ENCODE measurements at regions not wholly inside any gene's neighbourhood (a gene's known extent, or its start where the extent isn't known, plus 50 kb on each side); places are given as distances from the start of the nearest gene placed in this dataset.

DNA sequence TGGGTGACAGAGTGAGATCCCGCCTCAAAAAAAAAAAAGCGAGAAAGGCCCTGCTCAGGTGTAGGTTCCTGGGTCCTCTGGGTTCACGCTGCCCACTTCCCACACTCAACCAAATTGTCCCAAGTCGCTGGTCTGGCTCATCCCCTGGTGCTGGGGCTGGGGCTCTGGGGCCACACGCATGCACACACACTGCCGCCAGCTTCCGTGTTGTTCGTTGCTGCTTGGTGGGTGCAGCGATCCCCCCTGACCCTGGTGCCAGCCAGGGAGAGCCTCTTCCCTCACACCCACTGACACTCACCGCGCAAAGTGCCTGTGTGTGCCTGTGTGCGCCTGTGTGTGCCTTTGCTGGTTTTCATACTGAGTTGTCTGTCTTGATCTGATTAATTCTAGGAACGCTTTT, 124.1 kb upstream of the NKX1-1 start:
- Mint-ChIP-seq H3K4me3 (no peak overlapping the region), H3K36me3 (peaks cover under 1% of the 10 kb centered on the region), H3K27ac (no peak overlapping the region), H3K9me3 (peaks cover 0 to 4% (median 0%) of the 10 kb centered on the region in 3 donors), H3K4me1 (no peaks in the 10 kb centered on the region), H3K27me3 (peaks cover 29 to 41% of the 10 kb centered on the region in 2 donors)
- POLR2A ChIA-PET: no interaction called here
- H3K9me3 ChIP-seq: no peaks in the 10 kb centered on the region
- H3K36me3 ChIP-seq (ENCODE audit: control insufficient read depth in 2 of 2, extremely low read depth in 1 of 2, insufficient read depth in 1 of 2, low read length in 1 of 2): no peaks in the 10 kb centered on the region
- no peaks in the 10 kb centered on the region for H3K4me1 ChIP-seq (ENCODE audit: control insufficient read depth in 1 of 2, extremely low read depth in 1 of 2, insufficient read depth in 2 of 2, low read length in 2 of 2)
- WGBS (ENCODE audit: insufficient coverage): 86% methylated on average over 8 of the region's 13 CpGs
- CTCF ChIA-PET: no interaction called here
- H3K27ac ChIP-seq (ENCODE audit: low read length): no peak overlapping the region
- ATAC-seq (replicated peaks in 1 of 4) (no peak), DNase-seq (no peak)
- H3K27me3 ChIP-seq (replicated peaks in 1 of 2; ENCODE audit: control insufficient read depth in 2 of 2, extremely low read depth in 1 of 2, insufficient read depth in 2 of 2, low read length in 1 of 2): peaks cover 0 to 57% of the 10 kb centered on the region in 2 experiments
- no peak overlapping the region for H3K4me3 ChIP-seq (ENCODE audit: control insufficient read depth in 1 of 2, extremely low read depth in 1 of 2, low read length in 1 of 2)

DNA sequence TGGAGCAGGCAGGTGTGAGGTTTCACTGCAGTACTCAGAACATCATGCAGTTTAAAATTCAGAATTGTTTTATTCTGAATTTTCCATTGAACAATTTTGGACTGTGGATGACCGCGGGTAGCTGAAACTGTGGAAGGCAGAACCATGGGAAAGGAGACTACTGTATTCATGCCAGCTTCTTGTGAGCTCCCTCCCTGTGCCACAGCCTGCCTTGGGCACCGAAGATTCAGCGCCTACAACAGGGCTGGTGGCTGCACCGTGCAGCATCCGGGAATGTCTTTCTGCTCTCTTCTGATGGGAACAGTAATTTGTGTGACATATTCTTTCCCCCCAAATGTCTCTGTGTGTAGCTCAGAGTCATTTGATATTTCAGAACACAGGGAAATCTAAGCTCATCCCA, 118.5 kb upstream of the NKX1-1 start:
- 95% methylated on average over 3 of the region's 6 CpGs for WGBS (ENCODE audit: insufficient coverage)

DNA sequence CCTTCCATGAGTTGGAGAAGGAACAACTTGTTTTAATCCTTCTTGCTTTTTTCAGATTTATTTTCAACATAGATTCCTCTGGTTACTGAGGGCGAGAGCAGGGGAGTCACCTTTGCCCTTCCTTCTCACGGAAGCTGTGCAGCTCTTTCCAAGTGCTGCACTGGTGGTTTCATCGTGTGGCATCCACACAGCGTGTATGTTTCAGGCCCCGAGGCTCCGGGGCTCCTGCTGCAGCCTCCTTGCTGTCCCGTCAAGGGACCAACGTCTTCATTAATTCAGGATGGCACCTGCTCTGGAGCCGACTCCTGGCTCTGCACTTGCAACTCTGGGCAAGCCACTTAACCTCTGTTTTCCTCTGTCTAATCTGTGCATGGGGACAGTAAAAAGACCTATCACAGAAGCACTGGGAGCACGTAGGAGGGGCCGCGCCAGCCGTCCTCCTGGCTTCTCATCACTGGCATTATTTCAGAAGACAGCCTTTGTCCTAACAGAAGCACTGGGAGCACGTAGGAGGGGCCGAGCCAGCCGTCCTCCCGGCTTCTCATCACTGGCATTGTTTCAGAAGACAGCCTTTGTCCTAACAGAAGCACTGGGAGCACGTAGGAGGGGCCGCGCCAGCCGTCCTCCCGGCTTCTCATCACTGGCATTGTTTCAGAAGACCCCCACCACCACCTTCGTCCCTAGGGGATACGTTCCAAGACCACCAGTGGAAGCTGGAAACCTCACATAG, 117.8 kb upstream of the NKX1-1 start:
- Histone ChIP-seq H3K9me3 (no peaks in the 10 kb centered on the region), H3K27me3 (replicated peaks in 1 of 2; ENCODE audit: control insufficient read depth in 2 of 2, extremely low read depth in 1 of 2, insufficient read depth in 2 of 2, low read length in 1 of 2) (peaks cover 0 to 52% of the 10 kb centered on the region in 2 experiments), H3K4me3 (ENCODE audit: control insufficient read depth in 1 of 2, extremely low read depth in 1 of 2, low read length in 1 of 2) (no peak overlapping the region), H3K27ac (ENCODE audit: low read length) (no peak overlapping the region), H3K36me3 (ENCODE audit: control insufficient read depth in 2 of 2, extremely low read depth in 1 of 2, insufficient read depth in 1 of 2, low read length in 1 of 2) (no peaks in the 10 kb centered on the region), H3K4me1 (ENCODE audit: control insufficient read depth in 1 of 2, extremely low read depth in 1 of 2, insufficient read depth in 2 of 2, low read length in 2 of 2) (peaks cover 0 to 8% of the 10 kb centered on the region in 2 experiments)
- ChIA-PET CTCF (no interaction called here), POLR2A (no interaction called here)
- peaks cover 20 to 48% of the 10 kb centered on the region in 2 donors for H3K27me3 Mint-ChIP-seq
- WGBS (ENCODE audit: insufficient coverage): 84% methylated on average over 21 of the region's 24 CpGs
- peaks cover 3% of the 10 kb centered on the region for H3K36me3 Mint-ChIP-seq
- H3K4me1 Mint-ChIP-seq: peaks cover 0 to 5% (median 4%) of the 10 kb centered on the region in 3 donors
- H3K9me3 Mint-ChIP-seq: peaks cover 0 to 8% (median 0%) of the 10 kb centered on the region in 3 donors
- no peak overlapping the region for H3K27ac Mint-ChIP-seq
- H3K4me3 Mint-ChIP-seq: no peak overlapping the region
- ATAC-seq (replicated peaks in 1 of 4): no peak
- no peak for DNase-seq

More for the DNA sequence above, 118.5 kb upstream of the NKX1-1 start:
- Mint-ChIP-seq H3K27ac (no peak overlapping the region), H3K4me1 (peaks cover 0 to 4% (median 4%) of the 10 kb centered on the region in 3 donors), H3K4me3 (no peak overlapping the region), H3K27me3 (peaks cover 23 to 53% of the 10 kb centered on the region in 2 donors), H3K9me3 (peaks cover 0 to 8% (median 0%) of the 10 kb centered on the region in 3 donors), H3K36me3 (peaks cover 3% of the 10 kb centered on the region)
- POLR2A ChIA-PET: no interaction called here
- Histone ChIP-seq H3K36me3 (ENCODE audit: control insufficient read depth in 2 of 2, extremely low read depth in 1 of 2, insufficient read depth in 1 of 2, low read length in 1 of 2) (no peaks in the 10 kb centered on the region), H3K27me3 (replicated peaks in 1 of 2; ENCODE audit: control insufficient read depth in 2 of 2, extremely low read depth in 1 of 2, insufficient read depth in 2 of 2, low read length in 1 of 2) (peaks cover 0 to 51% of the 10 kb centered on the region in 2 experiments), H3K4me3 (ENCODE audit: control insufficient read depth in 1 of 2, extremely low read depth in 1 of 2, low read length in 1 of 2) (no peak overlapping the region), H3K4me1 (ENCODE audit: control insufficient read depth in 1 of 2, extremely low read depth in 1 of 2, insufficient read depth in 2 of 2, low read length in 2 of 2) (peaks cover 0 to 8% of the 10 kb centered on the region in 2 experiments), H3K9me3 (no peaks in the 10 kb centered on the region), H3K27ac (ENCODE audit: low read length) (no peak overlapping the region)
- no peak for ATAC-seq (replicated peaks in 1 of 4)
- CTCF ChIA-PET: no interaction called here
- DNase-seq: no peak

DNA sequence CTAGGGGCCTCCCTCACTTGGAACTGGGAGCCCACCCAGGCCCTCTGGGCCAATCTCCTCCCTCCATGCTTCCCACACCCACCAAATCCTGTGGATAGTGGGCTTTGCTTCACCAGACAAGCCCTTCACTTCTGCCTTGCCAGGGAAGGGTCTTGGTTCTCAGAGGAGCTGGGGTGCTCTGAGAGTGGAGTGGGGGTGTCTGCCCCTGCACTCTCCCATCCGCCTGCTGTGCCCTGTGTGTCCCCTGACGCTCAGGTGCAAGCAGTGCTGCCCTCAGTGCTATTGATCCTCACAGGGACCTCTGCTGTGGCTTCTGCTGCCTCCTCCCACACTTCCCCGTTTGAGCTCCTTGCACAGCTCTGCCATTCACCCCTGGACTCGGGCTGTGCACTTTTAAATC, 117.3 kb upstream of the NKX1-1 start:
- Mint-ChIP-seq H3K27me3 (peaks cover 15 to 43% of the 10 kb centered on the region in 2 donors), H3K36me3 (peaks cover 3% of the 10 kb centered on the region), H3K9me3 (peaks cover 0 to 8% (median 0%) of the 10 kb centered on the region in 3 donors), H3K4me1 (peaks cover 0 to 5% (median 4%) of the 10 kb centered on the region in 3 donors), H3K27ac (no peak overlapping the region), H3K4me3 (no peak overlapping the region)
- WGBS (ENCODE audit: insufficient coverage): 94% methylated on average over 2 of the region's 4 CpGs
- Histone ChIP-seq H3K27me3 (replicated peaks in 1 of 2; ENCODE audit: control insufficient read depth in 2 of 2, extremely low read depth in 1 of 2, insufficient read depth in 2 of 2, low read length in 1 of 2) (peaks cover 0 to 55% of the 10 kb centered on the region in 2 experiments), H3K9me3 (no peaks in the 10 kb centered on the region), H3K4me1 (ENCODE audit: control insufficient read depth in 1 of 2, extremely low read depth in 1 of 2, insufficient read depth in 2 of 2, low read length in 2 of 2) (peaks cover 0 to 8% of the 10 kb centered on the region in 2 experiments), H3K36me3 (ENCODE audit: control insufficient read depth in 2 of 2, extremely low read depth in 1 of 2, insufficient read depth in 1 of 2, low read length in 1 of 2) (no peaks in the 10 kb centered on the region), H3K27ac (ENCODE audit: low read length) (no peak overlapping the region), H3K4me3 (ENCODE audit: control insufficient read depth in 1 of 2, extremely low read depth in 1 of 2, low read length in 1 of 2) (no peak overlapping the region)
- ChIA-PET CTCF (no interaction called here), POLR2A (no interaction called here)
- ATAC-seq (replicated peaks in 1 of 4): no peak
- DNase-seq: no peak

DNA sequence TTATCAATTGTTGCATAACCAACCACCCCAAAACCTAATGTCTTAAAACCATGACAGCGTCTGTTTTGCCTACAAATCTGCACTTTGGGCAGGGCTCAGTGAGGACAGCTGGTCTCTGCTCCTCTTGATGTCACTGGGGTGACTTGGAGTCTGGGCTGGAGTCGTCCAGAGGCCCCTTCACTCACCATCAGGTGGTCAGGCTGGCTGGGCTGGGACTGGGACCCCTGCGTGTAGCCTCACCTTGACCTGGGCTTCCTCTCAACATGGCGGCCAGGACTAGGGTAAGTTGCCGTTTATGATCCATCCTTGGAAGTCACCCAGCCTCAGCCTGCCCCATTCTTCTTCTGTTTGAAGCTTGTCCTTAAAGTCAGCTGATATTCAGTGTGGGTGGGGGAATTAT, 116.8 kb upstream of the NKX1-1 start:
- Histone ChIP-seq H3K4me1 (ENCODE audit: control insufficient read depth in 1 of 2, extremely low read depth in 1 of 2, insufficient read depth in 2 of 2, low read length in 2 of 2) (peaks cover 0 to 8% of the 10 kb centered on the region in 2 experiments), H3K4me3 (ENCODE audit: control insufficient read depth in 1 of 2, extremely low read depth in 1 of 2, low read length in 1 of 2) (no peak overlapping the region), H3K9me3 (no peaks in the 10 kb centered on the region), H3K36me3 (ENCODE audit: control insufficient read depth in 2 of 2, extremely low read depth in 1 of 2, insufficient read depth in 1 of 2, low read length in 1 of 2) (no peaks in the 10 kb centered on the region), H3K27ac (ENCODE audit: low read length) (no peak overlapping the region), H3K27me3 (replicated peaks in 1 of 2; ENCODE audit: control insufficient read depth in 2 of 2, extremely low read depth in 1 of 2, insufficient read depth in 2 of 2, low read length in 1 of 2) (peaks cover 0 to 57% of the 10 kb centered on the region in 2 experiments)
- Mint-ChIP-seq H3K9me3 (peaks cover 0 to 8% (median 0%) of the 10 kb centered on the region in 3 donors), H3K27me3 (peaks cover 11 to 40% of the 10 kb centered on the region in 2 donors), H3K4me3 (no peak overlapping the region), H3K36me3 (peaks cover 3% of the 10 kb centered on the region), H3K4me1 (peaks cover 0 to 5% (median 4%) of the 10 kb centered on the region in 3 donors), H3K27ac (no peak overlapping the region)
- ATAC-seq (replicated peaks in 1 of 4): no peak
- ChIA-PET CTCF (no interaction called here), POLR2A (no interaction called here)
- WGBS (ENCODE audit: insufficient coverage): 89% methylated on average over 4 of the region's 5 CpGs
- no peak for DNase-seq

DNA sequence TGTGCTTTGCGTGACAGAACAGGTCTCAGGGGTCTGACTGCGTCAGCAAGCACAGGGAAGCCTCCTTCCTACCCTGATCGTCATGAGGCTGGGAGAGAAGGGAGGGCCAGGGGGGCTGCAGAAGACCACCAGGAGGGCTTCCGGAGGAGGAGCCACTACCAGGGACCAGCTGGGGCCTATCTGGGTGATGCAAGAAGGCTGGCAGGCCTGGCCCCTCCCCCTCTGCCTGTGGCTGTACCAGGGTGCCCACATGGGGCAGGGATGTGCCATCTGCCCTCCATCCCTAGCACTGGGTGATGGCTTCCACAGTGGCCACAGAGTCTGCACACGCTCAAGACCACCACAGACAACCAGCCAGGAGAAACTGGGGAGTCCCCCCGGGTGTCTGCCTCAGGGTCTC, 116.4 kb upstream of the NKX1-1 start:
- peaks cover 0 to 8% (median 0%) of the 10 kb centered on the region in 3 donors for H3K9me3 Mint-ChIP-seq
- no peak overlapping the region for H3K27ac ChIP-seq (ENCODE audit: low read length)
- H3K36me3 ChIP-seq (ENCODE audit: control insufficient read depth in 2 of 2, extremely low read depth in 1 of 2, insufficient read depth in 1 of 2, low read length in 1 of 2): no peaks in the 10 kb centered on the region
- H3K27me3 Mint-ChIP-seq: peaks cover 8 to 38% of the 10 kb centered on the region in 2 donors
- DNase-seq (no peak), ATAC-seq (replicated peaks in 1 of 4) (no peak)
- H3K36me3 Mint-ChIP-seq: peaks cover 3% of the 10 kb centered on the region
- POLR2A ChIA-PET: no interaction called here
- no peaks in the 10 kb centered on the region for H3K9me3 ChIP-seq
- CTCF ChIA-PET: no interaction called here
- H3K4me1 ChIP-seq (ENCODE audit: control insufficient read depth in 1 of 2, extremely low read depth in 1 of 2, insufficient read depth in 2 of 2, low read length in 2 of 2): peaks cover 0 to 8% of the 10 kb centered on the region in 2 experiments
- no peak overlapping the region for H3K27ac Mint-ChIP-seq
- peaks cover 0 to 5% (median 4%) of the 10 kb centered on the region in 3 donors for H3K4me1 Mint-ChIP-seq
- no peak overlapping the region for H3K4me3 ChIP-seq (ENCODE audit: control insufficient read depth in 1 of 2, extremely low read depth in 1 of 2, low read length in 1 of 2)
- H3K27me3 ChIP-seq (replicated peaks in 1 of 2; ENCODE audit: control insufficient read depth in 2 of 2, extremely low read depth in 1 of 2, insufficient read depth in 2 of 2, low read length in 1 of 2): peaks cover 0 to 61% of the 10 kb centered on the region in 2 experiments
- WGBS (ENCODE audit: insufficient coverage): 44% methylated on average over 2 of the region's 6 CpGs
- H3K4me3 Mint-ChIP-seq: peak overlapping the region in 1 of 3 donors; percentile 20
